IMR-90 (cell line): ENCODE measurements at regions not wholly inside any gene's neighbourhood (a gene's known extent, or its start where the extent isn't known, plus 50 kb on each side); places are given as distances from the start of the nearest gene placed in this dataset.
A peak's percentile ranks its signal among the peaks of the same experiment; 100 is the strongest.

Experiments
- ATAC-seq: fragments of 200-7000 bp; cut with Tn5 transposase; 2 replicates; pipeline ENCODE4 v1.9.1; 2020; ENCODE audit warnings: low read depth, mild to moderate bottlenecking, moderate library complexity
- BruUV-seq: library from RNA; stranded (reverse); fragments of 400-500 nt; replicated peaks from 2 replicates; lab custom pipeline; 2021; lab: Mats Ljungman, UMichigan
- CTCF ChIA-PET: fragments of 300-600 bp; formaldehyde crosslinking; extraction: SDS; loops from one replicate; lab custom pipeline; 2021; ENCODE audit warnings: antibody characterized with exemption; lab: Yijun Ruan, JAX
- POLR2A ChIA-PET: fragments of 300-600 bp; sonication (Branson Sonifier 250); formaldehyde crosslinking; loops from one replicate; lab custom pipeline; 2022; ENCODE audit warnings: antibody characterized with exemption; ENCODE audit not compliant: unreplicated experiment; lab: Charles Lee
- DNase-seq: peaks from one replicate; pipeline ENCODE4 v3.0.0; 2013
- H2AFZ ChIP-seq: replicated peaks from 2 replicates; pipeline ENCODE3; 2013; ENCODE audit warnings: low read length, mild to moderate bottlenecking; ENCODE audit not compliant: poor library complexity
- H2AK5ac ChIP-seq: 2 replicates; pipeline ENCODE4 v1.6.1; 2013; ENCODE audit warnings: low read depth, low read length, inconsistent platforms
- H2AK9ac ChIP-seq: replicated peaks from 2 replicates; pipeline ENCODE3; 2013; ENCODE audit warnings: mild to moderate bottlenecking, low read depth, low read length, moderate library complexity; ENCODE audit not compliant: poor library complexity
- H2BK120ac ChIP-seq: 2 replicates; pipeline ENCODE4 v1.6.1; 2013; ENCODE audit warnings: low read depth, low read length, inconsistent platforms
- H2BK15ac ChIP-seq: 3 replicates; pipeline ENCODE4 v1.6.1; 2013; ENCODE audit warnings: low read depth, low read length, inconsistent platforms
- H2BK20ac ChIP-seq: 2 replicates; pipeline ENCODE4 v1.6.1; 2013; ENCODE audit warnings: low read depth, mild to moderate bottlenecking, inconsistent platforms, low read length, moderate library complexity
- H2BK5ac ChIP-seq: 2 replicates; pipeline ENCODE4 v1.6.1; 2013; ENCODE audit warnings: mild to moderate bottlenecking, low read depth, low read length, inconsistent platforms; ENCODE audit not compliant: poor library complexity, severe bottlenecking
- H3K14ac ChIP-seq: replicated peaks from 2 replicates; pipeline ENCODE4 v1.6.1; 2013; ENCODE audit warnings: low read depth, low read length, inconsistent platforms
- H3K18ac ChIP-seq: 2 replicates; pipeline ENCODE4 v1.6.1; 2013; ENCODE audit warnings: low read depth, low read length, control low read depth
- H3K23ac ChIP-seq: 2 replicates; pipeline ENCODE4 v1.6.1; 2013; ENCODE audit warnings: low read depth, low read length, inconsistent platforms
- H3K27ac ChIP-seq: 2 replicates; pipeline ENCODE4 v1.5.1; 2013; ENCODE audit warnings: mild to moderate bottlenecking, control low read depth, low read length; ENCODE audit not compliant: insufficient read depth
- H3K27me3 ChIP-seq: 2 replicates; pipeline ENCODE4 v1.6.1; 2013; ENCODE audit warnings: low read length; ENCODE audit not compliant: control insufficient read depth, insufficient read depth
- H3K36me3 ChIP-seq: 2 replicates; pipeline ENCODE4 v1.6.1; 2013; ENCODE audit warnings: low read length, mixed read lengths; ENCODE audit not compliant: control insufficient read depth, insufficient read depth
- H3K4ac ChIP-seq: 2 replicates; pipeline ENCODE4 v1.6.1; 2013; ENCODE audit warnings: low read depth, low read length, inconsistent platforms
- H3K4me1 ChIP-seq: 2 replicates; pipeline ENCODE4 v1.6.1; 2013; ENCODE audit warnings: low read length, mixed read lengths; ENCODE audit not compliant: control insufficient read depth, insufficient read depth
- H3K4me2 ChIP-seq: 2 replicates; pipeline ENCODE4 v1.6.1; 2013; ENCODE audit warnings: low read depth, mild to moderate bottlenecking, control low read depth, low read length, moderate library complexity
- H3K4me3 ChIP-seq: 2 replicates; pipeline ENCODE4 v1.5.1; 2013; ENCODE audit warnings: low read depth, mild to moderate bottlenecking, control low read depth, low read length, moderate library complexity; ENCODE audit not compliant: insufficient read depth
- H3K56ac ChIP-seq: 2 replicates; pipeline ENCODE4 v1.6.1; 2013; ENCODE audit warnings: low read length, inconsistent platforms; ENCODE audit not compliant: insufficient read depth; ENCODE audit errors: extremely low read depth
- H3K79me1 ChIP-seq, 2 experiments: 2 replicates each; pipeline ENCODE4 v1.6.1; 2013; ENCODE audit warnings: low read length in 2 of 2, inconsistent platforms in 1 of 2, low read depth in 1 of 2
- H3K9ac ChIP-seq: 2 replicates; pipeline ENCODE4 v1.6.1; 2013; ENCODE audit warnings: low read depth, low read length, control low read depth
- H3K9me1 ChIP-seq: 2 replicates; pipeline ENCODE4 v1.6.1; 2013; ENCODE audit warnings: low read length, inconsistent platforms; ENCODE audit not compliant: insufficient read depth
- H3K9me3 ChIP-seq: 2 replicates; pipeline ENCODE4 v1.6.1; 2013; ENCODE audit warnings: low read length; ENCODE audit not compliant: control insufficient read depth, insufficient read depth
- H4K20me1 ChIP-seq: 2 replicates; pipeline ENCODE4 v1.6.1; 2013; ENCODE audit warnings: low read length, inconsistent platforms; ENCODE audit not compliant: insufficient read depth
- H4K5ac ChIP-seq: 2 replicates; pipeline ENCODE4 v1.6.1; 2013; ENCODE audit warnings: mild to moderate bottlenecking, low read depth, low read length, control low read depth
- H4K8ac ChIP-seq, 2 experiments: 2 replicates each; pipeline ENCODE4 v1.6.1; 2013; ENCODE audit warnings: low read depth in 2 of 2, low read length in 2 of 2, control low read depth in 1 of 2, inconsistent platforms in 1 of 2
- H4K91ac ChIP-seq: 2 replicates; pipeline ENCODE4 v1.6.1; 2013; ENCODE audit warnings: low read depth, low read length, inconsistent platforms; ENCODE audit not compliant: insufficient read depth
- BHLHE40 ChIP-seq: fragments of 150-350 bp; IDR thresholded peaks from 2 replicates; pipeline ENCODE4 v1.6.1; 2016; ENCODE audit warnings: mild to moderate bottlenecking, low read depth, low read length
- CEBPB ChIP-seq: IDR thresholded peaks from 2 replicates; pipeline ENCODE4 v1.6.1; 2012; ENCODE audit warnings: low read depth, low read length, improper control_type of control experiment
- CHD1 ChIP-seq: IDR thresholded peaks from 2 replicates; pipeline ENCODE4 v1.6.1; 2012; ENCODE audit warnings: low read depth, low read length, improper control_type of control experiment
- CTCF ChIP-seq: conservative IDR thresholded peaks from 2 replicates; pipeline ENCODE4 v1.5.1; 2012; ENCODE audit warnings: mild to moderate bottlenecking, low read depth, low read length, improper control_type of control experiment
- ELK1 ChIP-seq: fragments of 150-350 bp; IDR thresholded peaks from 2 replicates; pipeline ENCODE4 v1.6.1; 2016; ENCODE audit warnings: low read depth, mild to moderate bottlenecking, low read length, moderate library complexity, borderline replicate concordance
- FOS ChIP-seq: fragments of 150-350 bp; IDR thresholded peaks from 2 replicates; pipeline ENCODE4 v1.6.1; 2016; ENCODE audit warnings: low read depth, low read length
- MAFK ChIP-seq: IDR thresholded peaks from 2 replicates; pipeline ENCODE4 v1.6.1; 2012; ENCODE audit warnings: low read depth, low read length, improper control_type of control experiment
- MXI1 ChIP-seq: IDR thresholded peaks from 2 replicates; pipeline ENCODE4 v1.6.1; 2012; ENCODE audit warnings: low read depth, mild to moderate bottlenecking, low read length, moderate library complexity, borderline replicate concordance
- NFE2L2 ChIP-seq: fragments of 150-350 bp; IDR thresholded peaks from 2 replicates; pipeline ENCODE4 v1.6.1; 2016; ENCODE audit warnings: low read depth, mild to moderate bottlenecking, low read length
- POLR2A ChIP-seq: IDR thresholded peaks from 2 replicates; pipeline ENCODE4 v1.6.1; 2012; ENCODE audit warnings: mild to moderate bottlenecking, low read depth, low read length
- RFX5 ChIP-seq: IDR thresholded peaks from 2 replicates; pipeline ENCODE4 v1.8.0; 2012; ENCODE audit warnings: low read depth, mild to moderate bottlenecking, low read length, moderate library complexity
- SMC3 ChIP-seq: fragments of 150-350 bp; IDR thresholded peaks from 2 replicates; pipeline ENCODE4 v1.6.1; 2016; ENCODE audit warnings: low read depth, mild to moderate bottlenecking, antibody characterized with exemption, low read length, moderate library complexity
- USF2 ChIP-seq: fragments of 150-350 bp; IDR thresholded peaks from 2 replicates; pipeline ENCODE4 v1.6.1; 2017; ENCODE audit warnings: mild to moderate bottlenecking, antibody characterized with exemption, low read length, low read depth
- WGBS, 2 experiments: methylation state at CpG; one replicate each; pipeline versions ENCODE4 v1.1.5 to v1.1.7; 2013; ENCODE audit warnings: missing lambda C conversion rate in 2 of 2; ENCODE audit not compliant: insufficient read length in 1 of 2; ENCODE audit errors: extremely low coverage in 2 of 2; 5-methylcytosine and 5-hydroxymethylcytosine counted together
- dilution Hi-C: fragments of 300-500 bp; cut with HindIII; formaldehyde crosslinking; loops from one replicate; pipeline ENCODE4 v1.14.3; 2018; ENCODE audit warnings: low sequenced_read_pairs; ENCODE audit not compliant: unreplicated experiment
- in situ Hi-C: fragments of 300-500 bp; cut with MboI; formaldehyde crosslinking; loops from 3 replicates; pipeline ENCODE4 v1.14.3; 2019; ENCODE audit warnings: low sequenced_read_pairs, inconsistent platforms, mixed read lengths
- intact Hi-C: fragments of 100-400 bp; cut with micrococcal nuclease; formaldehyde crosslinking; loops from 2 replicates; pipeline ENCODE4 v1.10.0; 2022

GRCh38 chr12:87809916-87810315, 219.3 kb downstream of the C12orf50 start:
- ATAC-seq (peak; percentile 44), DNase-seq (peak; percentile 87)
- peak overlapping the region; percentile 91; the same call in 2 of the 3 replicates for H2BK15ac ChIP-seq
- H3K27ac ChIP-seq = no peak overlapping the region
- no peak overlapping the region for H2AK9ac ChIP-seq
- peaks cover 25% of the 10 kb centered on the region for H3K4me1 ChIP-seq
- H2AFZ ChIP-seq = no peak overlapping the region
- no peaks in the 10 kb centered on the region for H3K9me3 ChIP-seq
- peak overlapping the region; percentile 65 to 73; a peak in 3 of 4 replicates for H4K8ac ChIP-seq
- H3K9ac ChIP-seq = no peak overlapping the region
- H3K4me2 ChIP-seq = peak overlapping the region; percentile 59; the same call in 1 of the 2 replicates
- peak overlapping the region; percentile 91 for H2BK120ac ChIP-seq
- ChIA-PET POLR2A (no interaction called here), CTCF (no interaction called here)
- no peaks in the 10 kb centered on the region for H3K27me3 ChIP-seq
- H2BK20ac ChIP-seq = peak overlapping the region; percentile 96
- H3K4me3 ChIP-seq = no peak overlapping the region
- H4K91ac ChIP-seq = peak overlapping the region; percentile 78
- peak overlapping the region; percentile 83 for H3K23ac ChIP-seq
- TF ChIP-seq ELK1 (no peak), RFX5 (no peak), CHD1 (no peak), POLR2A (no peak), NFE2L2 (no peak), BHLHE40 (no peak), FOS (peak; percentile 82), MXI1 (no peak), USF2 (no peak), MAFK (no peak; the same call in 1 of the 2 replicates), CTCF (no peak), SMC3 (no peak), CEBPB (peak; percentile 74)
- dilution Hi-C loops = no loop called here
- in situ Hi-C loops = no loop called here
- no peak overlapping the region; the same call in 1 of the 2 replicates for H3K14ac ChIP-seq
- peak overlapping the region; percentile 90; the same call in 1 of the 2 replicates for H4K5ac ChIP-seq
- peak overlapping the region; percentile 57; the same call in 1 of the 2 replicates for H3K56ac ChIP-seq
- no peaks in the 10 kb centered on the region for H4K20me1 ChIP-seq
- H2AK5ac ChIP-seq = no peak overlapping the region; the same call in 1 of the 2 replicates
- H3K79me1 ChIP-seq = no peaks in the 10 kb centered on the region
- no CpG with 5 or more reads among the region's 2 CpGs for WGBS, 2 experiments
- H3K18ac ChIP-seq = peak overlapping the region; percentile 94; the same call in 1 of the 2 replicates
- no TSS peak for BruUV-seq
- intact Hi-C loops = loop anchor here (2.0 kb wide), 1 partner anchor 53 kb away; no protein-coding TSS in a partner anchor
- peak overlapping the region; percentile 47; the same call in 1 of the 2 replicates for H3K4ac ChIP-seq
- H3K36me3 ChIP-seq = no peaks in the 10 kb centered on the region
- peaks cover 12% of the 10 kb centered on the region; the same call in 1 of the 2 replicates for H3K9me1 ChIP-seq
- H2BK5ac ChIP-seq = peak overlapping the region; percentile 99
